ENCODE measurements at regions not wholly inside any gene's neighbourhood (a gene's known extent, or its start where the extent isn't known, plus 50 kb on each side); places are given as distances from the start of the nearest gene placed in this dataset.

- Histone ChIP-seq H3K9me2 (replicated peaks; ENCODE audit: low read length) (no peaks in the 10 kb centered on the region), H3K4me2 (ENCODE audit: low read length) (no peak overlapping the region), H3K36me3 (ENCODE audit: low read depth, low read length) (no peaks in the 10 kb centered on the region), H3F3A (ENCODE audit: low read length, unreplicated experiment) (no peaks in the 10 kb centered on the region), H3K9me3 (ENCODE audit: low read length) (no peaks in the 10 kb centered on the region), H3K27me3 (ENCODE audit: low read length) (no peaks in the 10 kb centered on the region), H3K4me1 (ENCODE audit: insufficient read depth, low read length) (peaks cover 35% of the 10 kb centered on the region), H3K79me2 (ENCODE audit: low read length) (no peaks in the 10 kb centered on the region), H4K20me1 (ENCODE audit: low read length) (no peaks in the 10 kb centered on the region), H3K4me3 (ENCODE audit: low read length) (no peak overlapping the region), H3K9ac (ENCODE audit: low read length) (no peak overlapping the region), H3K27ac (ENCODE audit: low read length) (no peak overlapping the region), H2AFZ (ENCODE audit: low read length) (no peak overlapping the region)
- no peak for ATAC-seq
- intact Hi-C loops (cut with micrococcal nuclease) = no loop called here
- BruUV-seq (replicated peaks) = no TSS peak
- CTCF ChIA-PET = no interaction called here
- no peak for TF ChIP-seq EZH2phosphoT487 (IDR thresholded peaks at IDR 0.05; ENCODE audit: borderline replicate concordance, low read length)
- TF ChIP-seq, protein P1, sequence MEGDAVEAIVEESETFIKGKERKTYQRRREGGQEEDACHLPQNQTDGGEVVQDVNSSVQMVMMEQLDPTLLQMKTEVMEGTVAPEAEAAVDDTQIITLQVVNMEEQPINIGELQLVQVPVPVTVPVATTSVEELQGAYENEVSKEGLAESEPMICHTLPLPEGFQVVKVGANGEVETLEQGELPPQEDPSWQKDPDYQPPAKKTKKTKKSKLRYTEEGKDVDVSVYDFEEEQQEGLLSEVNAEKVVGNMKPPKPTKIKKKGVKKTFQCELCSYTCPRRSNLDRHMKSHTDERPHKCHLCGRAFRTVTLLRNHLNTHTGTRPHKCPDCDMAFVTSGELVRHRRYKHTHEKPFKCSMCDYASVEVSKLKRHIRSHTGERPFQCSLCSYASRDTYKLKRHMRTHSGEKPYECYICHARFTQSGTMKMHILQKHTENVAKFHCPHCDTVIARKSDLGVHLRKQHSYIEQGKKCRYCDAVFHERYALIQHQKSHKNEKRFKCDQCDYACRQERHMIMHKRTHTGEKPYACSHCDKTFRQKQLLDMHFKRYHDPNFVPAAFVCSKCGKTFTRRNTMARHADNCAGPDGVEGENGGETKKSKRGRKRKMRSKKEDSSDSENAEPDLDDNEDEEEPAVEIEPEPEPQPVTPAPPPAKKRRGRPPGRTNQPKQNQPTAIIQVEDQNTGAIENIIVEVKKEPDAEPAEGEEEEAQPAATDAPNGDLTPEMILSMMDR (conservative IDR thresholded peaks at IDR 0.05; ENCODE audit: low read depth, low read length) = no peak
- TF ChIP-seq EZH2 (IDR thresholded peaks at IDR 0.05; ENCODE audit: low read length, unreplicated experiment) = no peak
- POLR2A ChIA-PET (ENCODE audit: unreplicated experiment) = no interaction called here
- DNase-seq = peak; percentile 36
Observed at GRCh38 chr17:62862251-62862650, 54.1 kb upstream of the MARCHF10 start.

GRCh38 chr17:62860962-62861873 is 53.1 kb upstream of the MARCHF10 start:
- Histone ChIP-seq H3K4me1 (ENCODE audit: insufficient read depth, low read length) (peaks cover 35% of the 10 kb centered on the region), H3K27me3 (ENCODE audit: low read length) (no peaks in the 10 kb centered on the region), H3K9ac (ENCODE audit: low read length) (no peak overlapping the region), H3K4me2 (ENCODE audit: low read length) (peak overlapping the region; percentile 67), H3K36me3 (ENCODE audit: low read depth, low read length) (no peaks in the 10 kb centered on the region), H3K27ac (ENCODE audit: low read length) (peak overlapping the region; percentile 28), H4K20me1 (ENCODE audit: low read length) (no peaks in the 10 kb centered on the region), H3K4me3 (ENCODE audit: low read length) (peak overlapping the region; percentile 15; the same call in 1 of the 2 replicates), H3K9me2 (replicated peaks; ENCODE audit: low read length) (no peaks in the 10 kb centered on the region), H3K9me3 (ENCODE audit: low read length) (no peaks in the 10 kb centered on the region), H2AFZ (ENCODE audit: low read length) (no peak overlapping the region), H3F3A (ENCODE audit: low read length, unreplicated experiment) (no peaks in the 10 kb centered on the region), H3K79me2 (ENCODE audit: low read length) (no peaks in the 10 kb centered on the region)
- intact Hi-C loops (cut with micrococcal nuclease) = no loop called here
- TF ChIP-seq, protein P1 (conservative IDR thresholded peaks at IDR 0.05; ENCODE audit: low read depth, low read length) = no peak
- no peak for TF ChIP-seq EZH2 (IDR thresholded peaks at IDR 0.05; ENCODE audit: low read length, unreplicated experiment)
- peak; percentile 83 for DNase-seq
- ATAC-seq = peak; percentile 34
- ChIA-PET CTCF (no interaction called here), POLR2A (ENCODE audit: unreplicated experiment) (interaction anchor here (0.6 kb wide), 1 partner anchor 42 kb away, joined by 5 read pairs; no protein-coding TSS in a partner anchor)
- no TSS peak for BruUV-seq (replicated peaks)

- H3K9me2 ChIP-seq (replicated peaks; ENCODE audit: low read length) = no peaks in the 10 kb centered on the region
- ATAC-seq = peak; percentile 67
- no peaks in the 10 kb centered on the region for H3F3A ChIP-seq (ENCODE audit: low read length, unreplicated experiment)
- peaks cover 35% of the 10 kb centered on the region for H3K4me1 ChIP-seq (ENCODE audit: insufficient read depth, low read length)
- H3K9me3 ChIP-seq (ENCODE audit: low read length) = no peaks in the 10 kb centered on the region
- no peak overlapping the region for H3K4me3 ChIP-seq (ENCODE audit: low read length)
- TF ChIP-seq EZH2phosphoT487 (IDR thresholded peaks at IDR 0.05; ENCODE audit: borderline replicate concordance, low read length) = no peak
- TF ChIP-seq, protein P1 (conservative IDR thresholded peaks at IDR 0.05; ENCODE audit: low read depth, low read length) = no peak
- TF ChIP-seq EZH2 (IDR thresholded peaks at IDR 0.05; ENCODE audit: low read length, unreplicated experiment) = no peak
- H2AFZ ChIP-seq (ENCODE audit: low read length) = no peak overlapping the region
- DNase-seq = peak; percentile 52
- H3K36me3 ChIP-seq (ENCODE audit: low read depth, low read length) = no peaks in the 10 kb centered on the region
- H3K9ac ChIP-seq (ENCODE audit: low read length) = no peak overlapping the region
- CTCF ChIA-PET = no interaction called here
- H3K4me2 ChIP-seq (ENCODE audit: low read length) = no peak overlapping the region
- POLR2A ChIA-PET (ENCODE audit: unreplicated experiment) = no interaction called here
- intact Hi-C loops (cut with micrococcal nuclease) = no loop called here
- no peaks in the 10 kb centered on the region for H3K27me3 ChIP-seq (ENCODE audit: low read length)
- H3K79me2 ChIP-seq (ENCODE audit: low read length) = no peaks in the 10 kb centered on the region
- no TSS peak for BruUV-seq (replicated peaks)
- H3K27ac ChIP-seq (ENCODE audit: low read length) = no peak overlapping the region
- H4K20me1 ChIP-seq (ENCODE audit: low read length) = no peaks in the 10 kb centered on the region
Observed at GRCh38 chr17:62859146-62859545, 51.0 kb upstream of the MARCHF10 start.

Data from PC-3 (cell line).